ENCODE measurements at regions not wholly inside any gene's neighbourhood (a gene's known extent, or its start where the extent isn't known, plus 50 kb on each side); places are given as distances from the start of the nearest gene placed in this dataset.

DNA sequence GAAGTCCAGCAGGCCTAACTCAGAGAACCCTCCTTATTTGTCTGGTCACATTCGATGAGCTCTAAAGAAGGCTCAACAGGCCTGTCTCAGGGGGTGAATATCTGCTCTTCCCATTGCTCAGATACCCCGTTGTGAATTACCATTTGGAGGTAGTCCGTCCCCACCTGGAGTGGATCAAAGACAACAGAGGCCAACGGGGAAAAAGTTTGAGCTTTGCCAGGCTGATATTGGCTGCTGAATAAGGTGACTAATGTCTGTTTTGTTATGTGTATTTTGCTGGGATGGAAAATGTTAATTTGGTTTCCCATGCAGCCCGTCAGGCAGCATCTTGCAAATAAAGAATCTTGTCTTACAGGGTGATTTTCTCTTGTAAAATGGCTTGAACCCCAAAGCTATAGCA is 69.2 kb upstream of the EPS8L3 start:
- H3K4me3 Mint-ChIP-seq (ENCODE audit: unreplicated experiment): no peak overlapping the region
- H3K36me3 Mint-ChIP-seq (ENCODE audit: low read depth): no peaks in the 10 kb centered on the region
- peaks cover 10% of the 10 kb centered on the region for H3K4me1 Mint-ChIP-seq (ENCODE audit: low read depth)
- DNase-seq (ENCODE audit: low spot score): no peak
- H3K27ac Mint-ChIP-seq (ENCODE audit: unreplicated experiment): no peak overlapping the region
- TF ChIP-seq, protein P1, sequence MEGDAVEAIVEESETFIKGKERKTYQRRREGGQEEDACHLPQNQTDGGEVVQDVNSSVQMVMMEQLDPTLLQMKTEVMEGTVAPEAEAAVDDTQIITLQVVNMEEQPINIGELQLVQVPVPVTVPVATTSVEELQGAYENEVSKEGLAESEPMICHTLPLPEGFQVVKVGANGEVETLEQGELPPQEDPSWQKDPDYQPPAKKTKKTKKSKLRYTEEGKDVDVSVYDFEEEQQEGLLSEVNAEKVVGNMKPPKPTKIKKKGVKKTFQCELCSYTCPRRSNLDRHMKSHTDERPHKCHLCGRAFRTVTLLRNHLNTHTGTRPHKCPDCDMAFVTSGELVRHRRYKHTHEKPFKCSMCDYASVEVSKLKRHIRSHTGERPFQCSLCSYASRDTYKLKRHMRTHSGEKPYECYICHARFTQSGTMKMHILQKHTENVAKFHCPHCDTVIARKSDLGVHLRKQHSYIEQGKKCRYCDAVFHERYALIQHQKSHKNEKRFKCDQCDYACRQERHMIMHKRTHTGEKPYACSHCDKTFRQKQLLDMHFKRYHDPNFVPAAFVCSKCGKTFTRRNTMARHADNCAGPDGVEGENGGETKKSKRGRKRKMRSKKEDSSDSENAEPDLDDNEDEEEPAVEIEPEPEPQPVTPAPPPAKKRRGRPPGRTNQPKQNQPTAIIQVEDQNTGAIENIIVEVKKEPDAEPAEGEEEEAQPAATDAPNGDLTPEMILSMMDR (IDR thresholded peaks at IDR 0.05): no peak
- no peaks in the 10 kb centered on the region for H3K27me3 Mint-ChIP-seq (ENCODE audit: low read depth)
- no peaks in the 10 kb centered on the region for H3K9me3 Mint-ChIP-seq (ENCODE audit: low read depth)

DNA sequence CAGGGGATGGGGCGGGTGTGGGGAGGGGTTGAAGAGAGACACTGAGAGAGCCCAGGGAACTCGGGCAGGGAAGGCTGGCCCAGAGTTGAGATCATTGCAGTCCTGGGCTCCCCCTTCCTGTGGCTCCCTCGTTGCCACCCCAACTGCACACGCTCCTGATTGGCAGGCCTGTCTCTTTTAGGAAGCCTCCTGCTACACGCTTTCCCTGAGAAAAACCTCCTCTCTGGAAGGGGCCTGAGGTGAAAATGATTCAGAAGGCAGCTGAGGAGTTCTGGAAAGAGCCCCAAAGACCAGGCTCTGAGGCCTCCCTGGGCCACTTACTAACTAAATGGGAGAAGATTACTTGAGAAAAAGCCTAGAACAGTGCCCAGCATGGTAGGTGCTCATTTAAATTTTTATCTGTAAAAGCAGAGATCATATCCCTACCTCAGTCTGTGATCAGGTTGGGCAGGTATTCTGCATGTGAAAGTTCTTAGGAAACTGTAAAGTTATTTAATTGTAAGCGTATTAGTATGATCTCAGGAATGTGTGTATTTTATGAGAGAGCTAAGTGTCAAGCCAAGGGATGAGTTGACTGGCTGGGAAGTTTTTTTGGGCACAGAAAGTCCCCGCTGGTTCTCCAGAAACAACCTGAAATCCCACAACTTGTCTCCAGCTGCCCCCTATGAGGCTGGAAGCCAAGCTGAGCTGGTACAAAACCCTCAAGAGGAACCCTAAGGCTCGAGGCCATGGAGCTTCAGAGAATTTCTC is 65.2 kb upstream of the EPS8L3 start:
- TF ChIP-seq, protein P1 (IDR thresholded peaks at IDR 0.05): no peak
- no peaks in the 10 kb centered on the region for H3K36me3 Mint-ChIP-seq (ENCODE audit: low read depth)
- H3K9me3 Mint-ChIP-seq (ENCODE audit: low read depth): no peaks in the 10 kb centered on the region
- H3K27me3 Mint-ChIP-seq (ENCODE audit: low read depth): no peaks in the 10 kb centered on the region
- no peak overlapping the region for H3K4me3 Mint-ChIP-seq (ENCODE audit: unreplicated experiment)
- H3K4me1 Mint-ChIP-seq (ENCODE audit: low read depth): peaks cover 22% of the 10 kb centered on the region
- no peak overlapping the region for H3K27ac Mint-ChIP-seq (ENCODE audit: unreplicated experiment)
- no peak for DNase-seq (ENCODE audit: low spot score)

DNA sequence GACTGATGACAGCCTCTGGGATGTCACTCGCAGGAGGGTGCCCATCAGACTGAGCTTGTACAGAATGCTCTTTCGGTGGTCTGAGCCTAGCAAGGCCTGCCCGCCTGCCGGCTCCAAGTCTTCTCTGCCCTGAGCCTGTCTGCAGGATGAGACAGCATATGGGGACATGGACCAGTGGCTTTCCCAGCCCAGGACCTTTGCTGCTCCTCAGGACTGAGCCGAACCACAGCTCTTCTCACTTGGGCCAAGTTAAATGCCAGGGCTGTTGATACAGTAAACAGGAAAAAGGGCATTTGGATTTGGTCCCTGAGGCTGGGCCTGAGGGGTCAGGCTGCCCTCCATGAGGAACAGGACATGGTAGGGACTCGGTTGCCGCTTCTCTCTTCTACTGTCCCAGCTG is 64.3 kb upstream of the EPS8L3 start:
- no peak for DNase-seq (ENCODE audit: low spot score)
- H3K4me1 Mint-ChIP-seq (ENCODE audit: low read depth): peaks cover 28% of the 10 kb centered on the region

DNA sequence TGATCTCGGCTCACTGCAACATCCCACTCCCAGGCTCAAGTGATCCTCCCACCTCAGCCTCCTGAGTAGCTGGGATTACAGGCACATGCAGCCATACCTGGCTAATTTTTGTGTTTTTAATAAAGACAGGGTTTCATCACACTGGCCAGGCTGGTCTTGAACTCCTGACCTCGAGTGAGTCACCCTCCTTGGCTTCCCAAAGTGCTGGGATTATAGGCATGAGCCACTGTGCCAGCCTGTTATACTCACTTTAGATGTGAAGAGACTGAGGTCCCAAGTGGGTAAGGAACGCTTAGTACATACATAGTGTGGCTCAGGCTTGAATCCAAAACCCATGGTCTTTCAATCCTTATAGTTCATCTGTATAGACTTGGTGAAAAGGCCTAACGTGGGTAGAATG is 63.7 kb upstream of the EPS8L3 start:
- DNase-seq (ENCODE audit: low spot score): no peak
- Mint-ChIP-seq H3K36me3 (ENCODE audit: low read depth) (no peaks in the 10 kb centered on the region), H3K4me1 (ENCODE audit: low read depth) (peaks cover 28% of the 10 kb centered on the region), H3K4me3 (ENCODE audit: unreplicated experiment) (no peak overlapping the region), H3K9me3 (ENCODE audit: low read depth) (no peaks in the 10 kb centered on the region), H3K27ac (ENCODE audit: unreplicated experiment) (no peak overlapping the region), H3K27me3 (ENCODE audit: low read depth) (no peaks in the 10 kb centered on the region)
- TF ChIP-seq, protein P1 (IDR thresholded peaks at IDR 0.05): no peak

More for the DNA sequence above, 64.3 kb upstream of the EPS8L3 start:
- TF ChIP-seq, protein P1 (IDR thresholded peaks at IDR 0.05): no peak
- H3K4me3 Mint-ChIP-seq (ENCODE audit: unreplicated experiment): no peak overlapping the region
- no peaks in the 10 kb centered on the region for H3K27me3 Mint-ChIP-seq (ENCODE audit: low read depth)
- no peaks in the 10 kb centered on the region for H3K36me3 Mint-ChIP-seq (ENCODE audit: low read depth)
- H3K27ac Mint-ChIP-seq (ENCODE audit: unreplicated experiment): no peak overlapping the region
- no peaks in the 10 kb centered on the region for H3K9me3 Mint-ChIP-seq (ENCODE audit: low read depth)

DNA sequence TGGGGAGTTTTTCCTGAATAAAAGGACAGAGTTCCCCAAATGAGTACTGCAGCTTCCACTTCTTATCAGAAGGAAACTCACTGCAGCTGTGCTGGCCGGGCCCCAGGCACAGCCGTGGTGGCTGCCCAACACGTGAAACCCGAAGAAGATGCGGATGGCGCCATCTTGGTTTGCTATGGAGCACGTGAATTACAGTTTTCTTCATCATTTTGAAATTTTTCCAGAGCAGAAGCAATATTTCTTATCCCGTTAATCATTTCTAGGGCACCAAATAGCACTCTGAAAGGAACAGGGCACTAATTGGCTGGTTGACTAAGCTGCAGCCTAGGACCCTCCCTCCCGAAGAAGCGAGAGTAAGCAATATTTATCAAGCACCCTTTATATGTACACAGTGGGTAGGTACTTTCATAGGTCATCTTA is 63.2 kb upstream of the EPS8L3 start:
- DNase-seq (ENCODE audit: low spot score): no peak
- peaks cover 32% of the 10 kb centered on the region for H3K4me1 Mint-ChIP-seq (ENCODE audit: low read depth)
- H3K27ac Mint-ChIP-seq (ENCODE audit: unreplicated experiment): no peak overlapping the region
- no peaks in the 10 kb centered on the region for H3K9me3 Mint-ChIP-seq (ENCODE audit: low read depth)
- H3K36me3 Mint-ChIP-seq (ENCODE audit: low read depth): no peaks in the 10 kb centered on the region
- TF ChIP-seq, protein P1 (IDR thresholded peaks at IDR 0.05): no peak
- H3K27me3 Mint-ChIP-seq (ENCODE audit: low read depth): no peaks in the 10 kb centered on the region
- no peak overlapping the region for H3K4me3 Mint-ChIP-seq (ENCODE audit: unreplicated experiment)

Data from chondrocyte (in vitro differentiated cells).